Heart left ventricle (tissue), 13 donors: ENCODE measurements at regions not wholly inside any gene's neighbourhood (a gene's known extent, or its start where the extent isn't known, plus 50 kb on each side); places are given as distances from the start of the nearest gene placed in this dataset.
"Not testable (repeated sequence)": the region's sequence is repeated elsewhere in the genome, so short reads cannot be mapped to it uniquely, and the experiment has no call there.

ENCODE experiments used
- CTCF ChIP-seq, 12 donors: fragments of 200-600 bp; sonication (generic) in 4 of 12; IDR thresholded peaks; one replicate each; pipeline versions ENCODE4 v1.5.0 to v1.8.0; 2018 to 2022; ENCODE audit warnings: antibody characterized with exemption in 12 of 12, mild to moderate bottlenecking in 5 of 12
- POLR2A ChIP-seq, 2 donors: fragments of 450-650 bp; IDR thresholded peaks; one replicate each; pipeline ENCODE4 v1.6.1; 2017; ENCODE audit warnings: antibody characterized with exemption in 2 of 2, mild to moderate bottlenecking in 2 of 2, moderate library complexity in 2 of 2
- donor health status: ischemic (EF 13 %, LVEDD 7.1; RV severe dilation, severe dysfunction).
- donor health status: DM: no; HTN: yes; CAD: no.
- donor health status: DM: no; HTN: no; CAD: no.
- donor health status: ischemic (EF 25% LVEDD 6.9; RV normal size, moderate dysfunction).
- donor health status: ischemic (EF 25% LVEDD 5.7; RV mildly dilated, moderate dysfunction).
- donor health status: ischemic (EF 35%, LVEDD 5.7; RV mildly dilated, moderate dysfunction).
- donor health status: nonischemic (EF 11% LVEDD 7.7; RV severe dilation, severe dysfunction).
- donor health status: DM: yes; HTN: yes; CAD: no.
- donor health status: PGD.
- donor health status: ischemic (EF 29% LVEDD 5.4; RV normal size, mild dysfunction).
- donor health status: nonischemic (EF 23%, LVEDD 6.1; RV moderate dilation, normal function).

- not testable (repeated sequence) for TF ChIP-seq POLR2A, CTCF (IDR thresholded peaks at IDR 0.05)
Observed at GRCh38 chr5:34371417-34371816, 284.7 kb upstream of the RAI14 start.
